GM18868 (cell line): ENCODE measurements at regions not wholly inside any gene's neighbourhood (a gene's known extent, or its start where the extent isn't known, plus 50 kb on each side); places are given as distances from the start of the nearest gene placed in this dataset.

Experiments used
- ATAC-seq: cut with Tn5 transposase; IDR thresholded peaks from one replicate; pipeline ENCODE4 v1.9.1; 2021; ENCODE audit warnings: mild to moderate bottlenecking, moderate library complexity; ENCODE audit not compliant: unreplicated experiment

DNA sequence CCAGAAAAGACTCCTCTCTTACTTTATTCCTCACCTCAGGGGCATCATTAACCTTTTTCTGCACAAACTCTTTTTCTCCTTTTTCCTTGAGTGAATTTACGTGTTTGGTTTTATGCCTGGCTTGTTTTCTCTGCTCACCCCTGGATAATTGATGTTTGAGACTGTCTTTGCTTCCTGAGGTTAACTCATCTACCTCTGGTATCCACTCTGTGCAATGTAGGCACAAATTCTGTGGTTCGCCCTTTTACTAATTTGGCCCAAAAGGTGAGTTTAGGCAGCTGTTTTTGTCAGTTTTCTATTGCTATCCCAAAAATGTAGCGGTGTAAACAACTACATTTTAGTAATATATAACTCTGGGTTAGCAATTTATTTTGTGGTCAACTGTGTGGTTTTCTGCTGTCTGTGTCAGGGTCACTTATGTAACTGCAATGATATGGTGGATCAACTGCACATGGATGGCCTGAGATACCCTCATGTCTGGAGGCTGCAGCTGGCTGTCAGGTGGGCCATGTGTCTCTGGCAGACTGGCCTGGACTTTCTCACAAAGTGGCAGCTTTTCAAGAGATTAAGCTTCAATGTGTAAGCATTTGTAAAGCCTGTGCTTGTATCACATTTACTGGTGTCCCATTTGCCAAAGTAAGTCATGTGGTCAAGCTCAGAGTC is 329.7 kb downstream of the FSIP2 start:
- no peak for ATAC-seq

DNA sequence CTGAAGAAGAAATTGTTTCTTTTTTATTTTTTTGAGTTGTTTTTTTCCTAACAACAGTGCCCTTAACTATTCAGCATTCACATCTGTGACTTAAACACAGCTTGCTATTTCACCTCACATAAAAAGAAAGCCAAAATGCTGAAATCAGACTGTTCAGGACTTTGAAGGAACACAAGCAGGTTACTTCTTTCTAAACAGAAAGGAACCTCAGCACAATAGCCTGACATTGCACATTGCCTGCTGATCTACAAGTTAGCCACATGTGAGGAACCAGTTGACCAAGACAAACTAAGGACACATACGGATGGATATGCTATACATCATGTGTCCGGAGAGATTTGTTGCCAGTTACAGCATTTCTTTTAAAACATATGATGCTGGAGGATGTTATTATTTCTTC is 331.1 kb downstream of the FSIP2 start:
- no peak for ATAC-seq

DNA sequence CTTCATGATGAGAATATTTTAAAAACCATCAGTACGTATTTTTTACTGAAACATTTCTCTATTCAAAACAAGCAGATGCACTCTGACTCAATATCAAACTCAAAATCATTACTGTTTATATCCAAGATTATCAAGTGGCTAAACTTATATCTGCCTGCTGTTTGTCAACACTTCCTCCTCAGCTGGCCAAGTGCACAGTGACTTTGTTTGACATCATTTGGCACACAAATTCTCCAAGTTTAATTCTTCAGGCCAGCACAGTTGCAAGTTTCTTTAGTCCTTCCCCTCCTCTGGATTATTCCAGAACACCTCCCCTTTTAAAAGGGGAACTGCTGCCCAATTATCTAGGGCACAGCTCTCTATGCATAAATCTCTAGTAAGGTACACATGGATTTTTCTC is 346.6 kb downstream of the FSIP2 start:
- ATAC-seq = no peak

DNA sequence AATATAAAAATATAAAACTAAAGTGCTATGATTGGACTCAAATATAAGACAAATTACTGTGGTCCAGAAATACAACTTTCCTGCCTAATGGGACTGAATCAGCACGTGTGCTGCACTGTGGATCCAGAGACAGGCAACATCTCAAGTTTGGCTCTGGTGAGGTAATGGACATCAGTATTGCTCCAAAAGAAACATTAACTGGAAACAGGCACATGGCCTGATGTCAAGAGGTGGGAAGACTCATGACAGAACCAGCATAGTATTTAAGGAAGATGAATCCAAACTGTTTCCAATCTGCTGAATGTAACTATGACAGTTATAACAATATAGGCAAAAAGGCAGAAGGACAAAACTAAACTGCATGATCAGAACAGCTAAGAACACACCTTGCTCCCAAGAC is 354.6 kb downstream of the FSIP2 start:
- no peak for ATAC-seq

DNA sequence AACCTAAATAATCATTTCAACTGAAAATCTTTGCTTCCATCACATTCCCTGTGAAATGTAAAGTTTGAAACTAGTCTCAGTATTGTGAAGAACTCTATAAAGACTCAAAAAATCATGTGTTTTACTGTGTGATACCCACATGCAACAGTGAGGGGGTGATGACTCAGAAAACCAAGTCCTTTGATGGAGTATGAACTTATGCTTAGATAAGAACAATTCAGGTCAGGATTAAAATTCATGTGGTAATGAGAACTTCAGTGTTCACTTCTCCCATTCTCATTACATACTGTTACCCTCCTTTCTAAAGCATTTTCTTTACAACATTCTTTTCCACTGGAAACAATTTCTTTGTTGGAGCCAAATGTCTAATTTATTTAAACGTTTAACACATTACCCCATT is 360.2 kb downstream of the FSIP2 start:
- no peak for ATAC-seq

DNA sequence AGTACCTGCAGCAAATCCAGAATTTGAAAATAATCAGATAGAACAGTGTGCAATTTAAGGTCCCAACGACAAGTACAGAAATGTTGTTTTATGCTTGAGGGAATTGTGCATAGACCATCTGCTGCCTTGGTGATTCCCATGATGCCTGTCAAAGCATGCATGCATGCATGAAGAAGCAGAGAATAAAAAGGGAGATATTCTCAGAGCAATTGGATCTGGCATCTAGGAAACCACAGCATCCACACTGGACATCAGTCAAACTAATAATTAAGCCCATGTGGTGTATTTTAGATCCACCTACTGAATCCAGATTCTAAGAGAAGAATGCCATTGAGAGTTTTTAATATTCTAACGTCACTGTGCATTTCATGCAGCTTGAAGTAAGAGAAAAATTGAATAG is 361.2 kb downstream of the FSIP2 start:
- no peak for ATAC-seq

DNA sequence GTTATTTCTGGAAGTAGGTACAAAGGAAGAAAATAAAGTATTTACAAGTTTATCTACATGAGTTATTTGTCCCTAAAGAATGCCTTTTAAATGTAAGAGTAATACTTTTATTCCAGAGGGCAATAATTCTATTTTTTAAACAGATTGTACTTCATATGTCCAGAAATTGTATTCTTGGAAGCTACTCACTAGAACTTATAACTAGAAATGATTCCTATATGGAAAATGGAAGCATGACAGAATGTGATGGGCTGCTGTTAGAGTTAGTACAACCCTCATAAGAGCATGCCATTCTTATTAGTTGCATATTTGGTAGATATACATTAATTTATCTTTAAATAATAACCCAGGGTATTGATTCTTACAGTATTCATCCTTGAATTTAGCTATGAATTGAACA is 362.0 kb downstream of the FSIP2 start:
- ATAC-seq = no peak

DNA sequence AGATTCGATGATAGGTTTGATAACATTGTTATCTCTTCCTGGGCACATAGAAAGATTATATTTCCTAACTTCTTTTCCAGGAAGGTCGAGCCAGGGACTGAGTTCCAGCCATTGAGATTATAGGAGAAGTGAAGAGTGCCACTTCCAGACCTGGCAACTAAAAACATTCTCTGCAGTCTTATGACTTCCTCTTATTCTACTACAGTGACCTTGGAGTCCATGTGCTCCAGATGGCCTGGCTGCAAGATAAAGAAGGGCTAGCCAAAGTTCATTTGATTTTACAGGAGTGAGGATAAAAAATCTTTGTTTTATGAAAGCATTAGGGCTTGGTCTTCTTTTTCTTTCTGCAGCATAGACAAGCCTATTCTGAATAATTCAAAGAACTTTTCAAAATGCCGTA is 363.0 kb downstream of the FSIP2 start:
- ATAC-seq = no peak

DNA sequence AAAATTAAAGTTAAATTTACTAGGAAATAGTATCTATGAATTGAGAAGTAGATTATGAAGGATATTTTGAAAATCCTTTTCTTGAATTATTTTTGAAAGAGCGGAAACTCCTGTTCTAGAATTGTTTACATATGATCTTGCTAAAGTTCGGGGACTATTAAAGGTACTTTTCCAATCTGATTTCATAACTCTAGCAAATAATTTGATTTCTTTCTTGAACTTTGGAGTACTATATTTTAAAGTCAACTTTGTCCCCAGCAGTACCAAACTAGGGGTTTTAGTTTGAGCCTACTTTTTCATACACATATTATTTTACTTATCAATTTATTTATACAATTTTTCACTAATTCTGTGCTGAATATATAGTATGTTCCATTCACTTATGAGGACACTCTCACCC is 364.7 kb downstream of the FSIP2 start:
- no peak for ATAC-seq

DNA sequence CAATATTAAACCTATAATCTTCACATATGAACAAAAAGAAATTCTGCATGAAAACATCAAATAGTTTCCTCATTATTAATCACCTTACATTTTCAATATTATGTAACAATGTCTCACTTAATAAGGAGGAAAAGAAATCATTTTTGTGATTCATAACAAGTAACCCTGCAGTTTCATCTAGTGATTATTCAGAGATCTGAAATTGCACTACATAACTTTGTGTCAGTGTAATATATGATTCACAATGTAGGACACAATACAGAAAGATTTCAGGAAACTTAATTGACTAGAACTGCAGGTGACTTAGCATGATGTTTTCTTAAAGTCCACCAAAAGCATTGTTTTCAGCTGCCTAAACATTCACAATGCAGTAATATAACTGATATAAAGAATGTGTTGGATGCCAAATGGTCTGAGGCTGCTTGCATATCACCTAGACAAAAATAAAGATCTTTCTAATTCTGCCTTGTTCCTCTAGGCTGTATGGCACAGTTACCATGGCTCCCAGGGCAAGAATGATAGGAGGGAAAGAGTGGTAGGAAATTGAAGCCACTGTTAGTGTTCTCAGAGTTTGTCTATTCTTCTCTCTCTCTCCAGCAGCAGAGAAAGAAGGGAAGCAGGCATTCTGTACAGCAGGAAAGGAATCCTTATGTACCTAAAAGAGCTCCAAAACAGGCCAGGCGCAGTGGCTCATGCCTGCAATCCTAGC is 366.6 kb downstream of the FSIP2 start:
- ATAC-seq = no peak

DNA sequence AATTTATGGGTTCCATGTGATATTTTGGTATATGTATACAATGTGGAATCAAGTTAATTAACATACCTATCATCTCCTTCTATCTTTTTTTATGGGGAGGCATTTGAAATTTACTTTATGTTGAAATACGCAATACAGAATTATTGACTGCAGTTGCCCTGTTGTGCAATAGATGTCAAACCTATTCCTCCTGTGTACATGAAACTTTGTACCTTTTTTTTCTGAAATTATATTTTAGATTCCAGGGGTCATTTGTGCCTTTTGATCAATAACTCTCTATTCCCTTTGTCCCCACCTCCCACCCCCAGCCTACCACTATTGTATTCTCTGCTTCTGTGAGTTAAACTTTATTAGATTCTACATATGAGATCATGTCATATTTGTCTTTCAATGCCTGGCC is 369.9 kb downstream of the FSIP2 start:
- ATAC-seq = no peak

DNA sequence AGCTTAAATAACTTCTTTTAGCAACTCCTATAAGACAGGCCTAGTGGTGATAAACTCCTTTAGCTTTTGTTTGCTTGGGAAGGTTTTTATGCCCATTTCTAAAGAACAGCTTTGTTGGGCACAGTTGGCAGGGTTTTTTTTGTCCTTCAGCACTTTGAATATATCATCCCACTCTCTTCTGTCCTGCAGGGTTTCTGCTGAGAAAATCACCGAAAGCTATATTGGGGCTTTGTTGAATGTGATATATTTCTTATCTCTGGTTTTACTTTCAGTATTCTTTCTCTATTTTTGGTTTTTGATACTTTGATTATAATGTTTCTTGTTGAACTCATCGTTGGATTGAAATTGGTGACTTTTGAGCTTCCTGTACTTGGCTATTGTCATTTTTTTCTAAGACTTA is 372.8 kb upstream of the ZC3H15 start:
- no peak for ATAC-seq

DNA sequence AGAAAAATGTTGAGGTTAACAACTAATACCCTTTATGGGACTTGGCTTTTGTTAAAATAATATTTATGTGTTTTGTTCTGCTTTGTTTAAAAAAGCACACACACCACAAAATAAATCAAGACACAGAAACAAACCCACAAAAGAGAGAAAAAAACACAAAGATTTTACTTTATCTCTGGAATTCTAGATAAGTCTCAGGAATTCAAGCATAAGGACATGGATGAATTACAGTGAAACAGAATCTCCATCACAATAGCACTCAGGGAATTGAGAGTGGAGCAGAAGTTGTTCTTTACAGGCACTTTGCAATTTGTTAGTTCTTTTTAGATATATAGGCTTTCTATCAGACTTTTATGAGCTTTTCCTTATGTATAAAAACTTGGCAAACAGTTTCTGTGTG is 360.9 kb upstream of the ZC3H15 start:
- ATAC-seq = no peak

DNA sequence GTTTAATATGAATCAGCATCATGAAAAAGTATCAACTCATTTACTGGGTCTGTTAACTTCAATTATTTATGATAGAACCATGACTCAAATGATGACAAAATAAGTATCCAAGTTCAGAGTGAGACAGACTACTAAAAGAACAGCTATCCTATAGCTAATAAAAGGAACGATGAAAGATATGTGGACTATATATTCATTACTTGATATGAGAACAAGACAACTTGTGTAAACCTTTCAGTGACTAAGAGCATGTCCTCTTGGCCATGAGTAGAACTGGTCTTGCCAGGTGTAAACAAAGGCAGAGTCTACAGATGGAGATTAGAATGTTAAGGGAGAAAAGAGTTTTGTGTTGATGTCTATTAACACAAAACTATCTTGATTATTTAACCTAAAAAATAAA is 360.4 kb upstream of the ZC3H15 start:
- ATAC-seq = no peak

DNA sequence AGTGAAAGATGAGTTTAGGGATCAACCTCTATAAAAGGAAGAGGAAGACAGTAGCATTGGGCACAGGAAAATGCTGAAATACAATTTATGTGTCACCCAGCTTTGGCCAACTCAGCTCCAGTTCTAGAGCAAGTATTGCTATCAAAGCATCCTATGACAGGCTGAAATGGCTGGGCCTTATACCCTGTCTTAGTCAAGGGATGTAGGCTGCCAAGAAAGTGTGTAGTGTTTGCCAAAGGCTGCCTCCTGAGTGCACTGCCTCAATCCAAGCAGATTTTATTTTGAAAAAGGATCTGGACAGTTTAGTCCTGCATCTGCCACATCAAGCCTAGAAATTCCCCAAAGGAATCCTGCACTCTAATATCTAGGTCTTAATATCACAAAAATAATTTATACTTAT is 359.9 kb upstream of the ZC3H15 start:
- no peak for ATAC-seq

DNA sequence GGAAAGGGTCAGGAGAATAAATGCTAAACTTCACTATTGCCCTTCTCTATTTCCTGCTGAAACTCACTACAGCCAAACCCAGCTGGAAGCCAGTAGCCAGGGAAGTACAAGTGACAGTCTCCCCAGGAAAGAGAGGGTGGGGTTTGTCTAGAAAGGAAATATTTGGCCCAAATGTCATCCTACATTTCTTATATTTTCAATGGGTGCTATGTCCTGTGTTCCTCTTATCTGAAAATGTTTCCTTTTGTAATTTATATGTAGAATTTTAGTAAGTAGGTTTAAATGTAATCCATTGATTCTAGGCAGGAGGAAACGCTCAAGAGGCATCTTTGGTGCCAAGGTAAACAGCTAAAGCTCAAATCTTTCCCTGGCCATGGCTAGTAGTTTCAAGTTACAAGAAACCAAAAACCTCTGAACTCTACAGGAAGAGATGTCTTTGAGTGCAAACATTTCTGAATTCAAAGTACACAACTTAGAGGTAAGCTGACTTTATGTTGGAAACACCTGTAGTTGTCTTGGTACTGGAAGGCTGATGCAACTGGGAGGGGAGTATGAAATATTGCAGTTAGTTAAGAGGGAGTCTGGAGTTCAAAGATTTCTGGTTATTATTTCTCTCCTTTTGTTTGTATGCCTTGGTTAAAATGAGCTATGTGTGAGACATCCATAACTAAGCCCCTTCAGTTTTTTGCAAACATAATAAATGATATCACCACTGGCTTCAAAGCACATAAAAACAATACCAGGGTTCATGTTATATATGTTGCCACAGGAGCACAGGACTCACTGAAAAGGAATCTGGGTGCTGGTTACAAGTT is 356.1 kb upstream of the ZC3H15 start:
- ATAC-seq = no peak

DNA sequence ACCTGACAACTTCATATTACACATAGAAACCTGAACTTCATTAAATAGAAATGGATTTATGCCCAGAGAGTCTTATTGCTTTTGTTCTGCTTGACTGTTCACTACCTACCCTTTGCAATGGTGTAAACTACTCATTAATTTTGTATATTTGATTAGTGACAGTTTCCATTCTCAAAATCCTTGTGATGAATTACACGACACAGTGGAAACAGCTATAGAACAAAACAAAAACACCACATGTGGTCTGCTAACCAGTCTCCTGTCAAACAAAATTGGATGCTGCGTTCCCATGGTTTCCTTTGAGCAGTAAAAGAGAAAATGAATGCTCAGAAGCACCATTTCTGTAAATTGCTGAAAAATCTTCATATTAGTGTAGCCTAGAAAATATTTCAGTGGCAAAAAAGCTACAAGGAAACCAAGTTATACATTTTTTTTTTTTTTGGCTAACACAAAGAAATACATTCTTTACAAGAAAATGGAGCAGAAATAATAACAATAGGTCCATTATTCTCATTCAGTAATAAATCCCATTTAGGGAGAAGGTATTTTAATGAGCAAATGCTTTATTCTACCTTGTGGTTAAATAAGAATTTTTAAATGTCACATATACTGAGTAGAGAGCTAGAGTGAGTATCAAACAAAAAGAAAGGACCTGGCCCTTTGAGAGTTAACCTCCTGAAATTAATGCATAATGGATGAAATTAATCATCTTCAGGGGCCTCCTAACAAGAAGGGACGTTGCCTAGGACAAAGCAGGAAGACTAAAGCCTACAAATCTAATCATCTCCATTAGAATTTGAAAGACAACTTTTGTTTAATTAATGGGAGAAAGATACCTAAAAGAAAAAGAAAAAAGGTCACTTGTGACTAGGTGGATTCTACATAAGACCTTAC is 355.1 kb upstream of the ZC3H15 start:
- ATAC-seq = no peak

DNA sequence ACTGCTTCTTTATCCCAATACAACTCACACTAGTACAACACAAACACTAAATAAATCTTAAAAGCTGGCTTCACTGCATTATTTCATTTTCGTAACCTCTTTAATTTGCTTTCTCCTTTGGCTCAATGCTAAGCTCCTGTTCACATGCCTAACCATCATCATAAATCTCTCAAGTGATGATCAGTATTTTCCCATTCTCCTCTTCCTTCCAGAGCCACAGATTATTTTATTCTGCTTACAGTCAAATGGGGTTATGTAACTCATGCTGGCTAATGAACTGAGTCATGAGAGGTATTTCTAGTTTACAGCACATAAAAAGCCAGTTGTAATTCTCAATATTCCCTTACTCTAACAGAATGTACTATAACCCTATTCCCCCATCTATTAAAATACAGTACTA is 350.4 kb upstream of the ZC3H15 start:
- ATAC-seq = no peak

DNA sequence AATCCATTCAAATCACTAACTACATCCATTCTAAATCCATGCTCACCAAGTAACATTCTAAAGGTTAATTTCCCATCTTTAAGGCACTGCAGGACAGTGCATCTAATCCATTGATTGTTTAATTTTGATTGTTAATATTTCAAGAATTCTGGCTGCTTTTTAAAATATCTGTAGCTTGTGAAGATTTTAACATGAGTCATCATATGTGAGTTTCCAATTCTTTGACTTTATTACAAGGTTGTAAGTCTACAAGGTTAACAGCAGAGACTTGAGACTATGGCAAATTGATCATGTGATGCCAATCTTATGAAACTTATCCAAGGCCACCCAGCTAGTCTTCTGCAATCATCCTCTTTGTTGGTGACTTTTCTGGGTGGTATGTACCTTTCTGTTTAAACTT is 349.2 kb upstream of the ZC3H15 start:
- no peak for ATAC-seq

DNA sequence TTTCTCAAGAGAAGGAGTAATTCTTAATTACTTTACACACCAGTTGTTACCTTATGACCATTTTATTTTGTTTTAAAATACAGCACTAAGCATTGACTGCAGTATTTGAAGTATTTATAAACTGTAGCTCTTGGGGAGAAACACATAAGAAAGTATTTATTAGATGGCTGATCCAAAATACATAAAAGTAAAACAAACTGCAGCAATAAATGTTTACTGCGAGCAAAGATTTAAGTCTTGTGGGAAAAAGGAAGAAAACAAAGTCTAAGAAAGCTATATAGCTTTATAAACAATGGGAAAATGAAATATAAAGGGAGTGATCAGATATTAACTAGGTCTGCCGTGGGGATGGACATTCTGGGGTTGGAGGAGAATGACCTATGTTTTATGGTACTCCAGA is 347.2 kb upstream of the ZC3H15 start:
- no peak for ATAC-seq

DNA sequence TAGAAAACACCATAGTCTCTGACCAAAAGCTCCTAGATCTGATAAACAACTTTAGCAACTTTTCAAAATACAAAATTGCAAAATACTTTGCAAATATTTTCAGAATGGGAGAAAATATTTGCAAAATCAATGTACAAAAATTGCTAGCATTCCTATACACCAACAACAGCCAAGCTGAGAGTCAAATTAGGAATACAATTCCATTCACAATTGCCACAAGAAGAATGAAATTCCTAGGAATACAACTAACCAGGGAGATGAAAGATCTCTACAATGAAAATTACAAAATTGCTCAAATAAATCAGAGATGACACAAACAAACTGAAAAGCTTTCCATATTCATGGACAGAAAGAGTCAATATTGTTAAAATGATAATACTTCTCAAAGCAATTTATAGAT is 327.0 kb upstream of the ZC3H15 start:
- ATAC-seq = no peak
